NCI-H1048 (cell line): ENCODE measurements at regions not wholly inside any gene's neighbourhood (a gene's known extent, or its start where the extent isn't known, plus 50 kb on each side); places are given as distances from the start of the nearest gene placed in this dataset.

ENCODE experiments used
- DNase-seq: peaks from one replicate; lab custom pipeline; 2025; lab: John Stamatoyannopoulos, UW

GRCh38 chr14:71202881-71203280 lies 295.6 kb downstream of the PCNX1 start:
- DNase-seq = no peak

DNA sequence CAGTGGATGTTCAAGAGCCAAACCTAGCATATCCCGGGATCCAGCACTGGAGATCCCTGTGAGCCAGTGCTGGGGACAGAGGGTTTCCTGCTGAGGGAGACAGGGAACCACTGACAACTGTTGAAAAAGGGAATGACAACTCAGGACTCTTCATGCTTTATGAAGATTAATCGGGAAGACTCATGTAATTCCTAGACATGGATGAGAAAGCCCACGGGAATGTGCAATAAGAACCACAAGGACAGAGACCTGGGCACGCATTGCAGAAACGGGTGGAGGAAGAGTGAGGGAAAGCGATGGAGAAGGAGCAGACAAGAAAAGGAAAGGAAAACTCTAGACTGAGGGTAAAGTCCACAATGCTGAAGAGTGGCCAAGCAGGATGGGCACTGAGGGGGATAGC lies 296.0 kb downstream of the PCNX1 start:
- no peak for DNase-seq

- no peak for DNase-seq
Observed at GRCh38 chr14:71204231-71204630, 297.0 kb downstream of the PCNX1 start.

DNA sequence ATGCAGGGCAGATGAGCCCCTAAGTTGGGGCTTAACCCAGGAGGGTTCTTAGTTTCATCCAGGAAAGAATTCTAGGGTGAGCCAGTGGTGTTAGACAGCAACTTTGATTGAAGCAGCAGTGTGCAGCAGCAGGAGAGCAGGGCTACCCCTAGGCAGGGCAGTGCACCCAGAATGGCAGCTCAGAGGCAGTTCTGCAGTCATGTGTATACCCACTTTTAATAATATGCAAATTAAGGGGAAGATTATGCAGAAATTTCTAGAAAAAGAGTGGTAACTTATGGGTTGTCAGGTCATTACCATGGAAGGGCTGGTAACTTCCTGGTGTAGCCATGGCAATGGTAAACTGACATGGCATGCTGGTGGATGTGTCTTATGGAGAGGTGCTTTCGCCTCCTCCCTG lies 297.5 kb downstream of the PCNX1 start:
- DNase-seq = no peak

GRCh38 chr14:71206123-71206522 lies 298.9 kb downstream of the PCNX1 start:
- DNase-seq = no peak

DNA sequence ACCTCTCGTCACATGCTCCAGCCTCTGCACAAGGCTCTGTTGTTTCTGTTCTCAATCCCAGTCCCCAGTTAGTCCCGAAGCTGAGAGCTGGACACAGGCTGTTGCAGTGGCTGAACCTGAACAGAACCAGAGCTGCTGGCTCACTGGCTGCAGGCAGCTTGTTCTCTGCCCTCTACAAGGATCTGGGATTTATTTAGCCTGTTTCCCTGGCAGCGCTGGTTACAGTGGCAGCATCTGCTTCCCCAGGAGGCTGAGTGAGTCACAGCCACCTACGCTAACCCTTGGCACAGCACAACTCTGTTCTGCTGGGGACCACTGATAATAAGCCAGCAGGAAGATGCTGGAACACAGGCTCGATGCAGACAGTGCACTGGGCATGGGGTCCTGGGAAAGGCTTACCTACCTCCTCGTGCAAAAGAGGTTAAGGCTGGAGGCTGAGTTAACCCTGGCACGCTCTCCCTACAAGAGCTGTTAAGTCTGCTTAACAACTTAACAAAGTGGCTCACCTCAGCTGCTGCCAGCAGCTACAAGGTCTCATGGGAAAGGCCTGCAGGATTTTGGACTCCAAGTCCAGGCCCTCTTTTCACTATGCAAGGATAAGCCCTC lies 299.6 kb downstream of the PCNX1 start:
- no peak for DNase-seq

DNA sequence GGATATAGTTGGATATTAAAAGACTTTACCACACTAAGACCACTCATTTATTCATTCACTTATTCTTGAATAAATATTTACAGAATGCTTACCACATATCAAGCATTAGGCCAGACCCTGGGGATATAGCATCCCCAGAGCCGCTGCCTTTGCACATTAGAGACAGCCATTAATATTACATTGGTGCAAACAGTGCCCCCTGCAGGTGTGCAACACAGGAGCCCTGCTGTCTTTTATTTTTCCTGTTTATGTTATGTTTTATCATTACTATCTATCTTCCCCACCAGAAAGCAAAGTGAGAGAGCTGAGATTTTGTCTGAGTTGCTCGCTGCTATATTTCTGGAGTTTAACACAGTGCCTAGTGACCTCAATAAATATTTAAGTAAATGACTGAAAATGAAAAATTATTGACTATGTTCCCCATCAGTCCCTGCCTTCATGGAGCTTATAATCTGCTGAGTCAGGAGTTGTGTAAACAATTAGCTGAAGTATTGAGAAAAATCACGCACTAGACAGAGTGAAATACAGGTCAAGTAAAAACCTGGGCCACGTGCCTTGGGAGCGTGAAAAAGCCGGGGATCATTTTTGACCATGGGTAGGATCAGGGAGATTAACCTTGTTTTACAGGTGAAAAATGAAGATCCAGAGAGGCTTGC lies 301.6 kb downstream of the PCNX1 start:
- no peak for DNase-seq

DNA sequence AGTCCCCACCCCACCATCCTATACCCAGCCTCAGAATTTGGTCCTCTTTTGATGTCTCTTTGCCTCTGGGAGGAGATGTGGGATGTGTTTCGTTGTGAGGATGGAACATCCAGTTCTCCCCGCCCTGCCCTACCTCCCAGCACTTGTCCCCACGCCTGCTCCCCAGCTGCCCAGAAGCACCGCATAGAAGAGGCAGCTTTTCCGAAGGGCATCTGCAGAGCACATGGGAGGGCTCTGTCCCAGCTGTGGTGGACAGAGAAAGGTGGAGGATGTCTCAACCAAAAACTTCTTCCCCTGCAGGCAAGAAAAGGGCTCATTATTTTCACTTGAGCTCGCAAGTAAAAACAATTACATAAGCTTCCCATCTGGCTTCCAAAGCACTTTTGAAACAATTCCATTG lies 302.6 kb downstream of the PCNX1 start:
- DNase-seq = no peak

DNA sequence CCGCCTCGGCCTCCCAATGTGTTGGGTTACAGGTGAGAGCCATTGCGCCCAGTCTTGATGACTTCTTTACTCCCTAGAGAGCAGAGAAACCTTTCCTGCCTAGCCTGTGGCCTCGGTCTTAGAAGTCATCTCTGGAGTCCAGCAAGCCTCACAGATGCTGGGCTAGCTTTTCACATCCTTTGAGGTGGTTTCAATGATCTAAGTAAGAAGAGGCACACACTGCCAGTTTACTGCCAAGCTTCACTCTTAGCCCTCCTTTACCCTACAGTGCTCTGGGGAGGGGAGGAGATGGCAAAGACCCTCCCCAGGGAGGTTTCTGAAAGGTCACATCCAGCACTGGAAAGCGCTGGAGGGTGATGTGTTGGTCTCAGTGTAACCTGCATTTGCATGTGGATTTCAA lies 304.8 kb downstream of the PCNX1 start:
- no peak for DNase-seq

DNA sequence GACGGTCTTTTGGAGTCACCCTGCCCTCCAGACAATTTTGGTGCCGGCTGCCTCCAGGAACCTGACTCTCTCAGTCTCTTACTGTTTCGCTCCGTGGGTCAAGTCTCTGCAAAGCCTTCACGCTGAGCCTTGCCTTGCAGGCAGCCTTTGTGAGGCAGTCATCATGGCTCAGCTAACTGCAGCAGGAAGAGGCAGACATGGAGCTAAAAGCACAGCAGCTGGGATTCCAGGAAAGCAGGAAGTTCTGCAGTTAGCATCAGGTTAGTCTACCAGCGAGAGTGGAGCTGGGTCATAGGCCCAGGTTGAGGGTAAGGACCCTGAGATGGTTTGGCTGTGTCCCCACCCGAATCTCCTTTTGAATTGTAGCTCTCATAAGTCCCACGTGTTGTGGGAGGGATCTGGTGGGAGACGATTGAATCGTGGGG lies 305.4 kb downstream of the PCNX1 start:
- no peak for DNase-seq

- DNase-seq = no peak
Observed at GRCh38 chr14:71214241-71214640, 307.0 kb downstream of the PCNX1 start.

DNA sequence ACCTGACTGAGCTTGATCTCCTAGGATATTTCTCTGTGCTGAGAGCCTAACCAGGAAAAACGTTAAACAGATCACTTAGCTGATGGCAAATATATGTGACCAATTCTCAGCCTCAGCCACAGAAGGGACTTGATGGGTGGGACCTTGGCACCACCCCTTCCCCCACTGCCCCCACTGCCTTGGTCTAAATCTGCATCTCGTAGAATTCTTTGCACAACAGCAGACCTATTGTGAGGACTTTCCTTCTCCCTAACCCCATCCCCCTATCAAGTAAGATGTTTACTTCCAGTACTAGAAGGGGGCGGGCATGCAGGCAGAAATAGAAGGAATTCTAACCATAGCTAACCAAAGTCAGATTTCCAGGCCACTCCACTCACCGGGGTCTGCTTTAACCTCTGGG lies 313.2 kb downstream of the PCNX1 start:
- no peak for DNase-seq

- DNase-seq = no peak
Observed at GRCh38 chr14:71221119-71221518, 313.9 kb downstream of the PCNX1 start.

- no peak for DNase-seq
Observed at GRCh38 chr14:71225113-71225512, 317.9 kb downstream of the PCNX1 start.

DNA sequence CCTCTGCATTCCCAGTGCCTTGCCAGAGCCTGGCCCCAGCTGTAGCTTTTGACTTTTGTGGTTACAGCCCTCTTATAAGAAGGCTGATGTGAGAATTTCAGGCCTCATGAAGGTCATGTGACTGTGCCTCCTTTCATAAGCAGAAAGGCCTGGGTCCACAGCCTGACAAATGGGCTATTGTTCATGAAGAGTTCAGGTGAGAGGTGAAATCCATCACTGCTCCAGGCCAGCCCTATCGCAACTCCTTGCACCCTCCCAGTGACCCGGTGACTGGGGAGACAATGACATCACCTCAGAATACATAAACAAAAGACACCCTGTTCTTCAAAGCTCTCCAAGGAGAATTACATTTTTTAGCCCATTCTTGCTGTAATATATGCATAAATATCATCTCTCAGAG lies 321.5 kb downstream of the PCNX1 start:
- no peak for DNase-seq

GRCh38 chr14:71229875-71230274 lies 322.6 kb downstream of the PCNX1 start:
- DNase-seq = no peak

DNA sequence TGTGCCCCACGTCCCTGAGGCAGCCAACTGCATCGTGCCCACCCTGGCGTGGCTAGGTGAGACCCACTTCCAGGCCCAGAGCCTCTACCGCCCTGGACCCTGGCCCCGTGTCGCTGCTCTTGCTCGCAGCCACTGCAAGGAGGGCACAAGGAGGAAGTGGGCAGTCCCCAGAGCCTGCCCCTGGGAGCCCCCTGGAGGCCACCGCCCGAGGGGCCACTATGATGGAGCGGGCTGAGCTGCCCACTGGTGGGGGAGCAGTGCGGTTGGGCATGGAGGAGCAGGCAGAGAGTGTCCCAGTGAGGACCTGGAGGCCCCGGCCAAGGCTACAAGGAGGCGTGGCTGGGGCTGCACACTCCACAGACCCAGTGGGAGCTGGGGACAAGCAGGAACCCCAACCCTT lies 323.6 kb downstream of the PCNX1 start:
- no peak for DNase-seq

DNA sequence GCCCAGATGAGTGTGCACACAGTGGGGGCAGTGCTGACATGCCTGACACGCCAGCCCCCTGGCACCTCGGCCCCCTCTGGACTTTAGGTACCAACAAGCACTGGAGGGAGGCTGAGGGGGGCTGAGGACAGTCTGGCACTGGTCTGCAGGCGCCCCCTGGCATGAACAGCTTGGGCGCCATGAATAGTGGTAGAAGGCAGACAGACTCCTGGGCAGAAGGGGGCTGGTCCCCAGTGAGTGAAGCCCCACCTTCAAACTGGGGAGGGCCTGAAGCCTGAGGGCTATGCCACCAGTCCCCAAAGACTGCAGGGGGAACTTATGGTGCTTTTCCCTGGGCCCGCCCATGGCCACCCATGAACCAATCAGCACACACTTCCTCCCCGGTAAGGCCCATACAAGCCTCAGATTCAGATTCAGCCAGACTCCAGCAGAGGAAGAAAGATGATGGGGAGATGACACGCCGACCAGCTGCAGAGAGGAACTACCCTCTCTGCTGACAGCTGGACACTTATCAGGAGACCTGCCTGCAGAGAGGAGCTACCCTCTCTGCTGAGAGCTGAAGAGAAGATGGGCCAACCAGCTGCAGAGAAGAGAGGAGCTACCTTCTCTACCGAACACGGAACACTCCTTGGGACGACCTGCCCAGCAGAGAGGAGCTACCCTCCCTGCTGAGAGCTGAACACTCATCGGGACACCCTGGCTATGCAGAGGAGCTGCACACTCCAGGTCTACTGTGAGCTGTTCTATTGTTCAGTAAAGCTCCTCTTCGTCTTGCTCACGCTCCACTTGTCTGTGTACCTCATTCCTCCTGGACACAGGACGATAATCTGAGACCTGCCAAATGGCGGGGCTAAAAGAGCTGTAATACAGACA lies 324.5 kb downstream of the PCNX1 start:
- no peak for DNase-seq

- no peak for DNase-seq
Observed at GRCh38 chr14:71232506-71232905, 325.2 kb downstream of the PCNX1 start.

DNA sequence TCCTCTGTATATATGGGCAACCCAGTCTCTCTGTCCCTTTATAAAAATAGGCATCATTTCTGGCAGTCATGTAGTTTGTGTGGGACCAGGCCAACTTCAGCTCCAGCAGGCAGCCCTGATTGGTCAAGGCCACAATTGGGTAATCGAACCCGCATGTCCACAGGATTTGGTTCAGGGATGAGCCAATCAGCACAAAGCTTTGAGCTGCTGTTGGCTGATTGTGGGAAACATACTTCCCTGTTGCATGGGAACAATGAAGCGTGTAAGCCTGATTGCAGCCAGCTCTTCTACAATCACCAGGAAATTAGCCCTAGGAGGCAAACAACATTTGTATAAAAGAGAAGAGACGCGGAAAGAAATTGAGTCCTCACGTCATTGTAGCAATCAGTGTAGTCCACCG lies 328.6 kb downstream of the PCNX1 start:
- DNase-seq = no peak

DNA sequence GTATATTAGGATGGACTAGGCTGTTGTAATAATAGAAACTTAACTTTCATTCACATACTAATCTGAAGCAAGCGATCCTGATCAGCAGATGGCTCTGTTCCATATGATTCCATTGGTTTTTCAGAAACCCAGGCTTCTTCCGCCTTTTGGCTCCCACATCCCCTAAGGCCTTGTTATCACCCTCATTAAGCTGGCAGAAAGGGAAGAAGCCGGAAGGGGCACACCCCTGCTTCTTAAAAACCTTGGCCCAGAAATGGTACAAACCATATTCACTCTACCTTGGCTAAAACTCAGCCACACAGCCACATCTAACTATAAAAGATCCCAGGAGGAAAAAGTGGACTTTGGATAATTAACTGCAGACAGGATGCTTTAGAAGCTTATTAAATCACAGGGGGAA lies 329.2 kb downstream of the PCNX1 start:
- DNase-seq = no peak

DNA sequence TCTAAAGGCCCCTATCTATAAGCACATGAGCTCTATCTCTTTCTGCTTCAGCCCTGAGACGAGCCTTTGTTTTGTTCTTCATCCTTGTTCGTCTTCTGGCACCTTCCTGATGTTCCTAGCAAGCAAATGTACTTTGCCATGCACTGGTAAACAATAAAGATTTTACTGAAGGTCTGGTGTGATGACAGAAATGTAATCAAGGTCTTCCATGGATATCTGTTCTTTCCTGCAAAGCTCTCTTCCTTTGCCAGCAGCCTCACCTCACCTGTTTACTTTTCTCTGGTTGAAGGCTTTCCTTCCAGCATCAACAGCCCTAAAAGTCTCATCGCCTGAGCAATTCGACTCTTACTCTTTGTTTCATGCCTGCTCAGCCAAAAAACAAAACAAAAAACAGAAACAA lies 330.3 kb downstream of the PCNX1 start:
- DNase-seq = no peak

GRCh38 chr14:71238835-71239234 lies 331.6 kb downstream of the PCNX1 start:
- no peak for DNase-seq
